NCI-H1436 treated with DMSO at 0.1 percent for 48 hours (cell line): ENCODE measurements at regions not wholly inside any gene's neighbourhood (a gene's known extent, or its start where the extent isn't known, plus 50 kb on each side); places are given as distances from the start of the nearest gene placed in this dataset.

Experiments
- DNase-seq: peaks from one replicate; lab custom pipeline; 2025; lab: John Stamatoyannopoulos, UW

DNA sequence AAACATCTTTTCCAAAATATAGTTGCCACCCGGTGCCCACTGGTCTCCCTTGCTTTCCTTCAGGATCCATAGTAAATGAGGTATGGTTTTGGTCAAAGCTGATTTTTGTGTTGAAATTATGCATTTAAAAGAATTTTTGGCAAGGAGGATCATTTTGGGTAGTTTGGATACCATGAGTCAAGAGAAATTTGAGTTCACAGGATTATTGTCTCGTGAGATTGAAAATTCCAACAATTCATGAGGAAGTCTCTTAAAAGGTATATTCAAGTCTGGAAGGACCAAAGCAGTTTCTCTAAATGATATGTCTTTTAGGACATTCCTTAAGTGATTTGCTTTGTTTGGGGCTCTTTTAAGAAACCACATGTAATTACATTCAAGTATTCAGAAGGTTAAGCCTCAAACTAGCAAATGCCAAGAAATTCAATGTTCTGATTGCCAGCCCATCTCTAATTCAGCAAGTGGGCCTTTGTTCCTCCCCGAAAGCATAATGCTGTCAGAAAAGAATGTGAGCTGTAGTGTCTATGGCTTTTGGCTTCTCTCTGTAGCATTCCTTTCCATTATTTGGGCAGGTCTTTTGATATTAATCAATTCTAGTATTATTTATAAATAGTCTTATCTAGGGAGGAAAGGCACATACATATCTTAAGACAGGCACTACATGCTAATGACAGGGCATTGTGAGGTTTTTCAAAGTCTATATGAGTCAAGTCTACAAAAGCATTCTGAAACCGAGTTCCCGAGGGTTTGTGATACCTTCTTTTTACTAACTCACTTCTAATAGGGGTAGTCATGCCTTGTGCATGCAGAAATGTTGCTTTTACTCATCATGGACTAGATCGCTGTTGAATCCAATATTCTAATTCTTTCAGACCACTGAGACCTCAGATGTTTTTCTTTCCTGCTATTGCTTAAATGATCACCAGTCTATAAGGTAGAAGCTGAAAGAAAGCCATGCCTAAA, 453.9 kb downstream of the ENC1 start:
- DNase-seq, result no peak

DNA sequence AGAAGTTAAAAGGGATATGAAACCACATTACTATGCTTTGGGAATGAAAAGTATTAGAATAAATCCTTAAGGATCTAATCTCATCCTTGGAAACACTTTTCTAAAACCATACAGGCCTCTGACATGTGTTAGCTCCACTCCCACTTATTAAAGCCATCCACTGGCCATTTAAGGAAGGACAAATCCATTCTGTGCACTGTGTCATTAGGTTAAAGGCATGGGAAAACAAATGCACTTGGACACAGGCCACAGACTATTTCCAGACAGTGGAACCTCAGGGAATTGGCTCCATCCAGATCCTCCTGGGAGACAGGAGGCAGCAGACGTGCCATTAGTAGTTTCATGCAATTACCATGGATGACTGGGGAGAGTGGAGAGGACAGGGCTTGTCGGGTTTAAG, 454.9 kb downstream of the ENC1 start:
- DNase-seq, result no peak

DNA sequence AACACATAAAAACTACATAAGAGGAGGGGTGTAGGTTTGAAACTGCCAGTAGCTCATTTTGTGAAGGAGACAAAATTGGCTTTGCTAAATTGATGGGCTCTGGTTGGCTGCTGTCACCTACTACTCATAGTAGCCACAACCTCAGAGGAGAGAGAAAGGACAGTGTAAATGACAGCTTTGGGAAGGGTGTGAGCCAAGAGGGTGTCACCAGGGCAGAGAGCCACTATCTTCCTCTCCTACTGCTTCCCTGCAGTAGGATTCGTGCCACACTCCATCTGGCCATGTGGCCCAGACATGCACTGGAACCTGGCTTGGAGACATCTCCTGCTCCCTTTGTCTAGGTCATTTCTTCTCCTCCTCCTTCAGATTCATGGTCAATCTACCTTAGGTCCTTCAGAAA, 455.9 kb downstream of the ENC1 start:
- DNase-seq, result no peak

DNA sequence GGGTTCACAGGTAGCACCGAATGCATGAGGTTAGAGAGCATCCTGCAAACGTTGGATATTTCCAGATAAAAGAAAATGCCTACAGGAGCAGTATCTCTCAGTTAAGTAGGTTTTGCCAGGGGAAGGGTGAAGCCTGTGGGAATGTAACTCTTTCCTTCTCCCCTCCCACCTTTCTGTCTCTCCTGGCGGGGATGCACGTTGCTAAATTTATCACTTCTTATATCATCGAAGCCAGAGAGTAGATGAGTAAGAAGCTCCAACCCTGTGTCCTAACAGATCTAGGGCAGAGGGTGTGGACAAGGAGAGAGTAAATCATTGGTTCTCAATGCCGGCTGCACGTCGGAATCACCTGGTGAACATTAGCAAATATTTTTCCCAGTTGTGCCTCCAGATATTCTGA, 457.5 kb downstream of the ENC1 start:
- no peak for DNase-seq

DNA sequence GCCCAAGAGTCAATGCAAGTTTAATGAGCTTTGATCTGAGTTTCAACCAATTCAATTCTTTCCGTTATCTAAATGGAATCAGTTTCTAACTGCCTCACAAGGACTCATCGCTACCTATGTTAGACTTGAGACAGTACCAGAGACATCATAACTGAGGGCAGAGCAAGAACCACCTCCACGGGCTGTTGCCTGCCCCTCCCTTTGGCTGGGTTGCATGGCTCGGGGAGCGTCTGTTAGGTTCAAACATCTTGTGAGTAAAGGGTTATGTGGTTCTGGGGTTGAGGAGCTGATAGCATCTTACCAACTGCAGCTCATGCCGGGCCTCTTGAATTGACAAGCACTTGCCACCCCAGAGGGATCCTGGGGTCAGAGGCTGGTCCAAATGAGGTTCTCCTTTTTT, 457.9 kb downstream of the ENC1 start:
- DNase-seq, result no peak

DNA sequence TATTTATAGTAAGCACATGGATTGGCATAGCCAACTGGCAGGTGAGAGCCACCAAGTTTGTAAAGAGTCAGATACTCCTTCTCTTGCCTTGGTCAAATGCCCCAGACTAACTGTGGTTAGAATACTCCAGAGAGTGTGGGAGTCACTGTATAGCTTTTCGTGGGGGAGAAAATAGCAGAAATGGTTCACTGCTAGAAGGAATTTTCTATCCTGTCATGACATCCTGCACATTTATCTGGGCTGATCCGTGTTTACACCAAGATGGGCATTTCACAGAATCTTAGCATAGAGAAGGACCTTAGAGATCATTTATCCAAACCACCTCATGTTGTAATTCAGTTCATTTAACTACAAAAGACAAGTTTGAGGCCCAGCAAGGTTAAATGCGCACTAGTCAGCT, 460.8 kb downstream of the ENC1 start:
- no peak for DNase-seq

DNA sequence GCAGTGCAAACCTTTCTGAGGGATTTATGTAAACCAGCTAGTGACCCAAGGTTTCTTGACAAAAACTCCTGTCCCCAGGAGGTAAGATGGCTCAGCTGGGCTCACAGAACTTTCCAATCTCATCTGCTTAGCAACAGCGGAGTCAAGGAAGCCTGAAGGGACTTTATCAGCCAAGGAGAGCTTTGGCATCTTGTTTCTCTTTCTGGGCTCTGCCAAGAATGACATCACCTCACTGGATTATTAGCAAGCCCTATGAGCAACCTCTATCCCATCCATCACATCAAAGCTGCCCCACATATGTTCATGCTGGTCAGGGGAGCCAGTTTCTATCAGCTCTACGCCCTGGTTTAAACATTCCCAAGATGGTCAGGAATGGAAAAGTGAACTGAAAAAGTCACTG, 461.3 kb downstream of the ENC1 start:
- no peak for DNase-seq

DNA sequence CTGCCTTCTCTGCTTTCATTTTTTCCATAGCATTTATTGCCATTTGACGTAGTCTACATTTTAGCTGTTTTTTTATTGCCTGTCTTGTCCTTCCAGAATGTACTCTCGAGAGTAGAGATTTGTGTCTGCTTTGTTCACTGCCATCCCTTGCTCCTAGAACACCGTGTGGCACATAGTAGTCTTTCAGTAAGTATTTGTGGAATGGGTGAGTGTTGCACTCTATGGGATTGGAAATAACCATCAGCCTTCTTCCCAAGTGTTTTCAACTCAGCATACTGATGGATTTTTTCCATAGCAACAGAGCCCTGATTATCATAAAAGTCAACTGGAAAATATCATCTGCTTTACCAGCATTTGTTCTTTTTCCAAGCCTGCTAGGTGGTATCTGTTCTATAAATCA, 462.6 kb downstream of the ENC1 start:
- no peak for DNase-seq

DNA sequence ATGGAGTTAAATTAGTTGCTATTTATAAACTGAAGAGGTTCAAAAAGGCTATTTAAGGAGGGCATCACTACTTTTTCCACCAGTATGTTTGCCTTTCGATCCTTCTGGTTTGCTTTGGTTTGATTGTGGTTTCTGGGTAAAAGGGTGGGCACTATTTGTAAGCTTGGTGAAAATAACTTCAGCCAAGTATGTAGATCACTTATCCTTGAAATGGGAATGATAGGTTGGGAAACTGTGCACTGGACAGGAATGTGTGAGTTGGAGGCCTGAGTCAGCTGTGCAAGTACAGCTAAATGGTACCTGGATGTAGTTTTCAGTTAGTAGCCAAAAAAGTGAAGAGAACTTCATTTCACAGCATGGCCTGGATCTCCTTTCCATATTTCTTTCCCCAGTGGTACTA, 466.2 kb downstream of the ENC1 start:
- DNase-seq, result no peak

DNA sequence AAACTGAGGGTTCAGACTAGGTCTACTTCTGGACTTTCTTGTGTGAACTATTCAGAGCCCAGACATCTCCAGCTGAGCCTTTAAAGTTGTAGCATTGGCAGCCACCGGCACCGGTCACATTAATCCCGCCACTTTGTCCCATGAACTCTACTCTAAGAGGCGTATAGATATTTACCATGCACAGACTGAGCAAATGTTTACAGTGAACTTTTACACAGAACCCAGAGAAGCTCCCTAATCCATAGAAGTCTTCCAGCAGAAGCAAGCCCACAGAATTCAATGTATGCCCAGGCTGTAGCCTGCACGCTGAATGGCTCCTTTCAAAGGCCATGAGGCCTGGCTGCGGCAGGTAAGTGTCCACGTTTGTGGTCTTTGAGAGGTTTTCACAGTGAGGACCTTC, 466.9 kb downstream of the ENC1 start:
- DNase-seq, result no peak

DNA sequence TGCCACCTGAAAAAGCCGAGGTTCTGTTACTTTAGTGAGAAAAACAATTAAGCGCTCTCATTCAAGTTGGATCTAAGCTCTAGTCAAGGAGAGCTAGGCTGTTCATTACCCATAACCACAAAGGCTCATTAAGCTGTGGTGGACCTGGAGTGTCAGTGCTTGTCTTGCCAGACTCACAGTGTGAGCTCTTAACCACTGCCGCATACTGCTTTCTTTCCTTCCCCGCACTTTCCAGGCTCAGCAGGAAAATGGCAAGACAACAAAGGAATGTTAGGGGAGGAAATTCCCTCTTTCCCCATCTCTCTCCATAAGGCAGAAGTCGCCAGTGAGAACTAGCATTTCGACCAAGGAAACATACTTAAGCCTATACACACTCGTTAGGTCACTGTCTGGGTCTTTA, 467.3 kb downstream of the ENC1 start:
- DNase-seq, result no peak

DNA sequence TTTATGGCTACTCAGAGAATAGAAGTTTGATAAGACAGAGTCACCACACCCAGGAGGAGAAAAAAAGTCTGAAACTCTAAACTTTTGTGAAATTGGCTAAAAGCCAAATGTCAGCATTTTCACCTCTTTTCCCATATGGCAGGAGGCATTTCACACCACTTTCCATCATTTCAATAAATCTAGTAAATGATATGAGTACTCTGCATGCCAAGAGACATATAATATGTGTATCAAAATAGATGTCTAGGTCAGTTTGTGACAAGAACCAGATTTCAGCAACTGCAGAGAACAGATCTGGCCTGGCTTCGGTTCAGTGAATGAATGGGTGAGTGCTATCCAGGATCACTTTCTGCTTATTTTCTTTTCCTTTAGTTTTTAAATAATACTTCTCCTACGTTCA, 470.8 kb downstream of the ENC1 start:
- no peak for DNase-seq

DNA sequence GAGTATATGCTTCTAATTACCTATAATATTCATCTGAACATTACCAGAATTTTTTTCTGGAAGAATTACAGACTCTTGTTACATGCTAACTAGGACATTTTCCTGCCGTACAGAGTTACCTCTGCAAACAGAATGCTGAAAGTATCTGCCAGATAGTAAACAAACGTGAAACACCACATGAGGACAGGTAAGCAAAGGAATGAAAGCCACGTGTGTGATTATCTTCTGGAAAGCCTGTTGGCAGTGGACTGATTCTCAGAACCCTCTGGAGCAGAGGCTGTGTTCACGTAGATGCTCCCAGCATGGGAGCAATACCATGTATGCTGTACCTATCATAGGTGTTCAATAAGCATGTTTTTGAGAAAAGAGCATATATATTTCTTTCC, 472.6 kb downstream of the ENC1 start:
- no peak for DNase-seq

DNA sequence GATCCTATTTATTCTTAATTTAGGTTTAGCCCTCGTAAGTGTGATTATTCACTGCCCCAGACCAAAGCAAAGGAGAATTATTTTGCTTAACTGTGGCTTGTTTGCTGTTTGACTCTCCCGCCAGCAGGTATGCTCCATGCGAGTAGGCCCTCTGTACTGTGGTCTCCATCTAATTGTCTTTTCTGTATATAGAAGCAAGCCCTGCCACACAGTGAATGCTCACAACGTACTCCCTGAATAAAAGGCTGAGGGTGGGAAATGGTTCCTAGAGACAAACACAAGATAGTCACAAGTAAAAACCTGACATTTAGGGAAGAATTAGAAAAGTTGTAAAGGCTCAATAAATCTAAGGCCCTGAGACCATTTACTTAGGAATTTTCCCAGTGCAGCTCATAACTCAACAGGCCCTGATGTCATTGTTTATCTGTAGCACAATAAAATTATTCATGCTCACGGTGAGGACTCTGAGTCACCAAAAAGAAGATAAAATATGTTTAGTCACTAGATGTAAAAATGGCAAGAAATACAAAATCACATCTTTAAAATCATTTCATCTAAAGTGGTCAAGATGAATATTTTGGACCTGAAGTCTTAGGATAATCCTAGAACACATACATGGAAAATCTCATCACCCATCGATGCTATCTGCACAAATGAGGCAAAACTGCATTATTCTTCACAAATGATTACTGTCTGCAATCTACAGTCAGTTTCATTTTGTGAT, 473.2 kb downstream of the ENC1 start:
- DNase-seq, result no peak

DNA sequence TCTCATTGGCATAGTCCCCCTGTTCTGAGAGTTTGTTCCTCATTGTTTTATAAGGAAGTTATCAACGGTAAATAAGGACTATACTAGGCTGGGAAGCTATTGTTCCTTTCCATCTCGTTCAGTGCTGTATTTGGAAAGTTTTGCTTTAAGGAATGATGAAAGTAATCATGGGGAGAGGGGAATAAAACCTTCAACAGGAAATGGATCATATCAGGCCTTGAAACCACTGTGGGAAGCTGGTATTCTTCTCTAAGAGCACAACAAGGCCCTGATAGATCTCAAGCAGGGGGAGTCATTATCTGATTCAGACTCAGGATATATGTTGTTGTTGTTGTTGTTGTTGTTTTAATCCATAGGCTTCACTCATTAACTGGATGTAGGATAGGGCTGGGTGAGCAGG, 474.5 kb downstream of the ENC1 start:
- no peak for DNase-seq

DNA sequence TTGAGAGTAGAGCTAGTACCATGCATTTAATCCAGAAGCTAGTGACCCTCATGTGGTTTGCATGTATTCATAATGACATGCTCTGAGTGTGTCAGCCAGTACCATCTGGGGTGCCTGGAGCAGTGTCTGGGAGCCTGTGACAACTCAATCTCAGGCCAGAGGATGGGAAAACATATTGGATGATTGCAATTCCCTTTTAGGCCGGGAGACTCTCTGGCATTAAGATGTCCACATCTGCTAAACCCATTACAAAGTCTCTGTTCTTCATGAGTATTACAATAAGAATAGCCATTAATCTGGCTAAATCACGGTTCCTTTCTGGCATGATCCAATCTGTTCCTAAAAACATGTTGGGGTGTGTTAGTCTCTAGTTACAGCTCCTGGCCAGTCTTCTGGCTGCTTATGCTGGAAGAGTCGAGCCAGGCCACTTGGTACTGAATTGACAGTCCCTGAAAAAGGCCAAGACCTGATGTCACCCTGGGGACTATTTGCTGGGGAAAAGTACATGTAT, 475.7 kb downstream of the ENC1 start:
- DNase-seq, result no peak

DNA sequence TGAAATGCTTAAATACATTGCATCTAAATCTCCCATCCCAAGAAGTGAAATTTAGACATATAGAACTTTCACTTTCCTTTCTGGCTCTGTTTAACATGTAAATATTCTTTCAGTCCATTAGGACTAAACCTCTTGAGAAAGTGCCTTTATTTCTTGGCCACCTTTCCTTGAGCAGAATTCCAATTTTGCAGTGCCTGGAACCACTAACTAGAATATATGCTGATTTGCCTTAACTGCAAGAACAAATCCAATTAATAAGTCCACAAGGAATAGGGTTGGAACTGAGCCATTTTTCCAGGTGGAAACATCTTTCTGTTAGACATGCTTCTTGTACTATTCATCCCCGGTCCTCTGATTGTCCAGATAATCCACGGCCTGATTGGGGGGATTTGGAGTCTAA, 478.0 kb downstream of the ENC1 start:
- DNase-seq, result no peak

DNA sequence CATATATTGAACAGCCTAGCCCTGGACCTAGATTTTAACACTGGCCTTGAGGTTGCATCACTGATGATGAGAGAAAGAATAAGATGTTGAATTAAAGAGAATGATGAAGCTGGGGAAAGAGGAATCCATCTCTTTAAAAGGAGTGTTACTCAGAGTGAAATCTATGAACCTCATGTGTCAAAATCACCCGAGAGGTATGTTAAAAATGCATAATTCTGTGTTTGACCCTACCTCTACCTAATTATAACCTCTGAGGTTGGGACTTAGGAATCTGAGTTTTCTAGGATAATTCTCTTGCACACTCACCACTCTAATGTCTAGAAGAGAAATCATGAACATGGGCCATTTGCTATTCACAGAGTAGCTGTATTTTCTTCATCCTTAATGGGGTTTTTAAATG, 479.4 kb downstream of the ENC1 start:
- no peak for DNase-seq

DNA sequence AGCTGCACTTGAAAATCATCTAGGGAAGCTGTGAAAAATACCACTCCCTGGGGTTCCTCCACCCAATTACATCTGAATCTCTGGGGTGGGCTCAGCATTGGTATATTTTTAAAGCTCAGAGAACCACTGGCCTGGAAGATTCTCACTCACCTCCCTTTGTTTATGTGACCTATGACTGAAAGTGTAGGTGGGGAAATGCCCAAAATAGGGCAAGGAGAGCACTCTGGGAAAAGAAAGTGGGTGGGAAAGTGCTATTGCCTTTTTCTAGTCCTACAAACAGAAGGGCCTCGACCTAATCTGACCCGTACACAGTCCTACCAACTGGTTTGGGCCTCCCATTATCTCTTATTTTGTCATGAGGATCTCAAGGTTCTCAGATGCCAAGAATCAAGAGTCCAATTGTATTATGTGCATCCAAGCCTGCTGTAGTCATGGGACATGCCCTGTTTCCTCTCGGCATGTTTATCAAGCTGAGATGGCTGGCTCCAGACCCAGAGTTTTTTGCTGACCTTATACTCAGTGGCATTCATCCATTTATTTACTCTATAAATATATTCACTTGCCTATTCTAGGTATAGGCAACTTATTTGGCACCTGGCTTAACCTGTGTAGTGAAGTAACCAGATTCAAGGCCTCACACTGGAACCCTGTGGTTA, 483.7 kb downstream of the ENC1 start:
- DNase-seq, result no peak

DNA sequence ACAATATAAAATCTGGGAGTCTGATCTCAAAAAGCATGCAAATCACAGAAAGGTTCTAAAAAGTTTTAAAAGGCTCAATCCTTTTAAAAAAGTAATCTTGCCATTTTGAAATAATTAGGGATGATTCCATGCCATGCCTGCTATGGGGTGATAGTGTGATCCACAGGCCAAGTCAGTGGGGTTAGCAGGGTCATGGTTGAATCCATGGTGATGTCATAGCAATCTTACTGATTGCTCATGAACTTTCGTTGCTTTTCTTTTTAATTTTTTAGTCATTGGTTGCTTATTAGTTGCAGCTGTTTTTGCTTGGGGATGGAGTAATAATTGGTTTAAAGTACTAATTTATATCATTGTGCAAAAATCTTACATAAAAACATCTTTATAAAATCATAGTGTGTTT, 485.0 kb downstream of the ENC1 start:
- no peak for DNase-seq

DNA sequence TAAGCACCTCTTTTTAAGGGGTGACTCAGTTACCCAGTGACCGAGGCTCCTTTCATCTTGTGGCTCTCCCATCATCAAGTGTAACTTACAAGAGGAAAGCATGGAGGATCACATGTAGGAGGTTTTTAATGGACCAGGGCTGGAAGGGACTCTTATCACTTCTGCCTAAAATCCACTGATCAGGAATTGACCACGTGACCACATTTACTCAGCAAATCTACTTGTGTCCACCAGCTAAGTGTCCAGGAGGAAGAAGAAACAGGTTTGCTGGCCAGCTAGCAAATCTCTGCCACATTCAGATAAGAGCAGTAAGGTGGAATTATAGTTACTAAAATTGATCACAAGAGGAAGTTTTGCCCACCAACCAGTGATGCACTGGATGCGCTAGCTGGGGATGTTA, 486.0 kb downstream of the ENC1 start:
- no peak for DNase-seq

DNA sequence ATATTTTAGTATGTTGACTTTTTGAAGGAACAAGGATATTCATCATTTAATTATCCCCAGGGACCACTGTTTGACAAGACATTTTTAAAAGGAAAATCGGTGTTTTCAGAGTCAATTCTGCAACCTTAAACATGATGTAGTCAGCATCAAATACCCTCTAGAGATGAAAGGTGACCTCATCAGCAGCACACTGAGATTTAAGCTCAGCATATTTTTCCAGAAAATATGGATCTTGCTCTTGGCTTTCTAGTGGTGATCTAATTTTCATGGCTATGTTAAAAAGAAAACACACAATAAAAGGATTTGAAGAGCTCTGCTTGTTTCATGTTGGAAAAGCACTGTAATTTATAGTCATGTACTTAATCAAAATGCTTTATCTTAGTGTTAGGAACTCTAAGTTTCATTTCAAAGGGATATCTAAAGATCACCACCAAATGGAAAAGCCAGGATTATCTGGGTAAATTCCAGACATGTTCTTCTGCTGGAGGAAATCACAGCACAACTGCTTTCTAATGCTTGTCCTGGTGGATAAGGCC, 487.2 kb downstream of the ENC1 start:
- no peak for DNase-seq
